Peyer's patch (tissue), 4 donors: ENCODE measurements at regions not wholly inside any gene's neighbourhood (a gene's known extent, or its start where the extent isn't known, plus 50 kb on each side); places are given as distances from the start of the nearest gene placed in this dataset.

Experiments
- POLR2A ChIP-seq, 2 donors: fragments of 450-650 bp; IDR thresholded peaks; one replicate each; pipeline ENCODE4 v1.5.1; 2017; ENCODE audit warnings: antibody characterized with exemption in 2 of 2, mild to moderate bottlenecking in 2 of 2, moderate library complexity in 2 of 2
- TF ChIP-seq, protein P1 (sequence below), 6 experiments: fragments of 450-650 bp in 4 of 6; fragments of 200-600 bp in 2 of 6; sonication (generic) in 1 of 6; IDR thresholded peaks; one replicate each; pipeline ENCODE4 v1.5.1; 2017 to 2019; ENCODE audit warnings: antibody characterized with exemption in 6 of 6, mild to moderate bottlenecking in 3 of 6, moderate library complexity in 1 of 6

DNA sequence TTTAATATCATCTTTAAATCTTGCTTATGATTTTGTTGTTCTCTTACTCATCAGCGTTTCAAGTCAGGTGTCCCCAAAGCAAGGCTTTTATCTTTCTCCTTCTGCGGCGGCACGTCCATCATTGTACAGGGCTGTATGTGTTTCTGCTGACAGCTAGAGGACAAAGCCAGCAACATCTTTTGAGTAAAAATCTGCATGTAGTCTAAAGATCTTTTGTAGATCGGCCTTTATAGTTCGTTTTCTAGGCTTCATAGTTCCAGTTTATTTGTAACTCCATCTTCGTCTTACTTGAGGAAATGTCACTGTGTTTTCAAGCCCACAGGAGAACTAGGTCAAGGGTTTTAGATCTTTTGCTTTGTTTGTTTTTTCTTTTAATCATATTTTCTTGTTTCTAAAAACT lies 211.4 kb upstream of the TOPAZ1 start:
- TF ChIP-seq, protein P1, sequence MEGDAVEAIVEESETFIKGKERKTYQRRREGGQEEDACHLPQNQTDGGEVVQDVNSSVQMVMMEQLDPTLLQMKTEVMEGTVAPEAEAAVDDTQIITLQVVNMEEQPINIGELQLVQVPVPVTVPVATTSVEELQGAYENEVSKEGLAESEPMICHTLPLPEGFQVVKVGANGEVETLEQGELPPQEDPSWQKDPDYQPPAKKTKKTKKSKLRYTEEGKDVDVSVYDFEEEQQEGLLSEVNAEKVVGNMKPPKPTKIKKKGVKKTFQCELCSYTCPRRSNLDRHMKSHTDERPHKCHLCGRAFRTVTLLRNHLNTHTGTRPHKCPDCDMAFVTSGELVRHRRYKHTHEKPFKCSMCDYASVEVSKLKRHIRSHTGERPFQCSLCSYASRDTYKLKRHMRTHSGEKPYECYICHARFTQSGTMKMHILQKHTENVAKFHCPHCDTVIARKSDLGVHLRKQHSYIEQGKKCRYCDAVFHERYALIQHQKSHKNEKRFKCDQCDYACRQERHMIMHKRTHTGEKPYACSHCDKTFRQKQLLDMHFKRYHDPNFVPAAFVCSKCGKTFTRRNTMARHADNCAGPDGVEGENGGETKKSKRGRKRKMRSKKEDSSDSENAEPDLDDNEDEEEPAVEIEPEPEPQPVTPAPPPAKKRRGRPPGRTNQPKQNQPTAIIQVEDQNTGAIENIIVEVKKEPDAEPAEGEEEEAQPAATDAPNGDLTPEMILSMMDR (IDR thresholded peaks at IDR 0.05), result no peak
- TF ChIP-seq POLR2A (IDR thresholded peaks at IDR 0.05), result no peak
